C4-2B (cell line): ENCODE measurements at regions not wholly inside any gene's neighbourhood (a gene's known extent, or its start where the extent isn't known, plus 50 kb on each side); places are given as distances from the start of the nearest gene placed in this dataset.

Experiments
- H3K27ac ChIP-seq: fragments of 450-650 bp; 2 replicates; pipeline ENCODE4 v1.5.1; 2017
- ZFX ChIP-seq: fragments of 450-650 bp; IDR thresholded peaks from 2 replicates; pipeline ENCODE4 v1.6.1; 2017
- TF ChIP-seq, protein P1 (sequence below): fragments of 450-650 bp; conservative IDR thresholded peaks from 2 replicates; pipeline ENCODE4 v1.5.1; 2017; ENCODE audit warnings: mild to moderate bottlenecking

DNA sequence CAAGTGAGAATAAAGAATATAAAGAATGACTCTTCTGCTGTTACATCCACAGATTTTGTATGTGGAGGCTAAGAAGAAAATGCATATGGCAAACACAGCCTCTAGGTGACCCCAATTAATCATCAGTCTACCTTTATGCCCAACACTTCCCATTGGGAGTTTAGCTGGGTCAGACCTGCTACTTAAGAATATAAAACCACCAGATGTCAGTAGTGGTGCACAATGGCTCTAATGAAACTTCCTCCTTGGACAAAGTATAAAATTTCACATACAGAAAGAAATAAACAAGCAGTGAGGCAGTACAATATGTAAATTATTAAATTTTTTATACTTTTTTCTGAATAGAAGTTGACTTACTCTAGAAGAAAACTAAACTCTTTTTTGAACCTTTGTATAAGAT, 539.9 kb downstream of the BRINP1 start:
- H3K27ac ChIP-seq: no peak overlapping the region
- no peak for TF ChIP-seq ZFX
- TF ChIP-seq, protein P1, sequence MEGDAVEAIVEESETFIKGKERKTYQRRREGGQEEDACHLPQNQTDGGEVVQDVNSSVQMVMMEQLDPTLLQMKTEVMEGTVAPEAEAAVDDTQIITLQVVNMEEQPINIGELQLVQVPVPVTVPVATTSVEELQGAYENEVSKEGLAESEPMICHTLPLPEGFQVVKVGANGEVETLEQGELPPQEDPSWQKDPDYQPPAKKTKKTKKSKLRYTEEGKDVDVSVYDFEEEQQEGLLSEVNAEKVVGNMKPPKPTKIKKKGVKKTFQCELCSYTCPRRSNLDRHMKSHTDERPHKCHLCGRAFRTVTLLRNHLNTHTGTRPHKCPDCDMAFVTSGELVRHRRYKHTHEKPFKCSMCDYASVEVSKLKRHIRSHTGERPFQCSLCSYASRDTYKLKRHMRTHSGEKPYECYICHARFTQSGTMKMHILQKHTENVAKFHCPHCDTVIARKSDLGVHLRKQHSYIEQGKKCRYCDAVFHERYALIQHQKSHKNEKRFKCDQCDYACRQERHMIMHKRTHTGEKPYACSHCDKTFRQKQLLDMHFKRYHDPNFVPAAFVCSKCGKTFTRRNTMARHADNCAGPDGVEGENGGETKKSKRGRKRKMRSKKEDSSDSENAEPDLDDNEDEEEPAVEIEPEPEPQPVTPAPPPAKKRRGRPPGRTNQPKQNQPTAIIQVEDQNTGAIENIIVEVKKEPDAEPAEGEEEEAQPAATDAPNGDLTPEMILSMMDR: peak; percentile 11

DNA sequence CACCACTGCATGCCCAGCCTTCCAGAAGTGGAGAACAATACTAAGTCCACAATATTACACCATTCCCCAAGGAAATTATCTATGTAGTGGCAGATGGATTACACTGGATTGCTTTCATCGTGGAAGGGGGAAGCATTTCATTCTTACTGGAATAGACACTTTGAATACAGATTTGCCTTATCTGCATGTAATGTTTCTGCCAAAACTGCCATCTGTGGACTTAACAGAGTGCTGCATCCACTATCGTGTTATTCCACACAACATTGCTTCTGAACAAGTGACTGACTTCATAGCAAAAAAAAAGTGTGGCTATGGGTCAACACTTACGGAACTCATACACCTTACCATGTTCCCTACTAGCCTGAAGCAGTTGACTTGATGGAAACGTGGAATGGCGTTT, 536.9 kb downstream of the BRINP1 start:
- H3K27ac ChIP-seq: no peak overlapping the region
- TF ChIP-seq ZFX: no peak
- TF ChIP-seq, protein P1: no peak

DNA sequence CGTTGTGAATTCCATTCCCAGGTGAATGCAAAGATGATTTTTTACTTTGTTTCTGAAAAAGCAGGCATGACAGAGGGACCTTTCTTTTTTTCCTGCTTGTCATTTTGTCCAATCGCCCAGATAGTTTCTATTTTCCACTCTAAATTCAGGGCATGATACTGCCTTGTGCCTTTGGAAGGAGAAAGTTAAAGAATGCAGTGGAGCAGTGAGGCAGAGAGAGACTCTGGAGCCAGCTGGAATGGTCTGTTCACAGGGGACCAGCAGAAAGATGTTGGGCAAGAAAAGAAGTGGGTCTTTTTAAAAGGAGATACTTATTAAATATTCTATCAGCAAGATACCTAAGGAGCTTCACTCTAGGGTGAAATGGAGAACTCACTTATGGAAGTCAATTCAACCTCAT, 532.3 kb downstream of the BRINP1 start:
- TF ChIP-seq, protein P1: no peak
- TF ChIP-seq ZFX: no peak
- H3K27ac ChIP-seq: no peak overlapping the region

DNA sequence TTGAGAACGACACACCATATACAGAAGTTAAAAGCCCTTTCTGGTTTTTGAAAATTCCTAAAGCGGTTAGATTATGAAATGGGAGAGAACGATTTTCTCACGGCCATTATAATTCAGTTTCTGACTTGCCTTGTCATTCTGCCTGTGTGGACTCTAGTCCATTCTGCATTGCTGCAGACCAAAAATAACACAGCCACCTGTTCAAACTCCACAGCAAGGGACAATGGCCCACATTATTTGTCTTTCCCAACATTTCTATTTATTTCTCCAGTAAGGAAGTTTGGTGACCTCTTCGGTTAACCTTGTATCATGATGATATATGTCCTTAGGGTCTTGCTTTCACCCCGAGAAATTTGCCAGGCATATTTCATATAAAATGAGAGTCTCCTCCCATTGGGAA, 497.7 kb downstream of the BRINP1 start:
- TF ChIP-seq ZFX: no peak
- TF ChIP-seq, protein P1: no peak
- H3K27ac ChIP-seq: no peak overlapping the region

DNA sequence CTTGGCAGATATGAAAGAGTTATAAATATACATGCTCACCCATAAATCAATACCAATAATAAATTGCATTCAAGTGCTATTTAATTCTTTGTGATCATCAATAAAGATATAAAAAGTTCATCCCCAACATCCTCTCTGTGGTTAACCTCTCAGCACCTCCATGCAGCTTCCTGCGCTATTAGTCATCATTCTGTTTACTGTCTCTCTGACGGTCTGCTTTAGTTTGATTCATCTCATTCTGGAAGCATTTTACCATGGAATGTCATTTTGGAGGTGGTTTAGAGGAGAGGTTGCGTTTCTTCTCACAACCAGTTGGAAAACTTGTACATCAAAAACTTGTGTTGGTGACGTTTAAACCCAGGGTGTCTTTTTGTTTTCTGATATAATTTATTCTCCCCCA, 486.6 kb downstream of the BRINP1 start:
- H3K27ac ChIP-seq: no peak overlapping the region
- no peak for TF ChIP-seq ZFX
- TF ChIP-seq, protein P1: no peak

DNA sequence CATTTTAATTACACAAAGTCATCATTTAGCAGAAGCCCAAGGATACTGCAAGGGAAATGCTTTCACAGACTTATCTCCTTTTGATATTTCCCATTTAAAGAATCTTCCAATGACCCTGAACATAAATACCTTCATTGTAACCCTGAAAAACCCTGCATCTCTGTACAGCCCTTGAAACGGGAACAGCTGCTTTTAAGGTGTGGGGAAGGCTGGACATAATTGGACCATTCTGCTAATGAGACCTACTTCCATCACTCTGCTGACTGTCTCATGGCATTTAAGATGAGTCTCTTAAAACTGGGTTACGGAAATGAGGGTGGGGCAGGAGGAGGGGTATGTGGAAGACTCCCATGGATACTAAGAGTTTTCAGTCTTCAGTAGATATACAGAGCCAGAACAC, 485.8 kb downstream of the BRINP1 start:
- H3K27ac ChIP-seq: no peak overlapping the region
- TF ChIP-seq, protein P1: no peak
- no peak for TF ChIP-seq ZFX

DNA sequence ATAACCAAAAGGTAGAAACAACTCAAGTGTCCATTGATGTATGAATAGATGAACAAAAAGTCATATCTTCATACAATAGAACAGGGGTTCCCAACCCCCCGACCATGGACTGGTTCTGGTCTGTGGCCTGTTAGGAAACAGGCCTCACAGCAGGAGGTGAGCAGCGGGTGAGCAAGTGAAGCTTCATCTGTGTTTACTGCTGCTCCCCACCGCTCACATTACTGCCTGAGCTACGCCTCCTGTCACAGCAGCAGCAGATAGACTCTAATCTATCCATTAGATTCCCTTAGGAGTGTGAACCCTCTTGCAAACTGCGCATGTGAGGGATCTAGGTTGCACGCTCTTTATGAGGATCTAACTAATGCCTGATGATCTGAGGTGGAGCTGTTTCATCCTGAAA, 478.0 kb downstream of the BRINP1 start:
- TF ChIP-seq, protein P1: no peak
- TF ChIP-seq ZFX: no peak
- no peak overlapping the region for H3K27ac ChIP-seq
